Right atrium auricular region (tissue), 2 donors: ENCODE measurements at regions not wholly inside any gene's neighbourhood (a gene's known extent, or its start where the extent isn't known, plus 50 kb on each side); places are given as distances from the start of the nearest gene placed in this dataset.
"Not testable (repeated sequence)": the region's sequence is repeated elsewhere in the genome, so short reads cannot be mapped to it uniquely, and the experiment has no call there.

Source experiments
- DNase-seq: peaks from one replicate; pipeline ENCODE4 v3.0.0-alpha.2; 2019; ENCODE audit warnings: low spot score
- H3K27ac ChIP-seq, 2 donors: fragments of 200-600 bp; sonication (generic); 1 replicate in 1 of 2; 2 replicates in 1 of 2; pipeline ENCODE4 v1.5.1; 2016 to 2019
- H3K27me3 ChIP-seq, 2 donors: fragments of 200-600 bp; sonication (generic); one replicate each; pipeline versions ENCODE4 v1.5.1 to v1.6.0; 2017 to 2019
- H3K36me3 ChIP-seq: fragments of 200-600 bp; sonication (generic); one replicate; pipeline ENCODE4 v1.5.1; 2016
- H3K4me1 ChIP-seq, 2 donors: fragments of 200-600 bp; sonication (generic); one replicate each; pipeline versions ENCODE4 v1.5.1 to v1.6.0; 2017 to 2019
- H3K4me3 ChIP-seq, 2 donors: fragments of 200-600 bp; sonication (generic); 1 replicate in 1 of 2; 2 replicates in 1 of 2; pipeline ENCODE4 v1.5.1; 2017 to 2019; ENCODE audit warnings: mild to moderate bottlenecking in 1 of 2, moderate library complexity in 1 of 2
- H3K9me3 ChIP-seq, 2 donors: fragments of 200-600 bp; sonication (generic); one replicate each; pipeline ENCODE4 v1.5.1; 2019
- TF ChIP-seq, protein P1 (sequence below), 2 donors: fragments of 200-600 bp; sonication (generic); IDR thresholded peaks; one replicate each; pipeline ENCODE4 v1.5.1; 2019; ENCODE audit warnings: antibody characterized with exemption in 2 of 2

GRCh38 chr14:106003351-106003750 lies 477.0 kb downstream of the TMEM121 start:
- H3K27me3 ChIP-seq: no peaks in the 10 kb centered on the region
- no peak overlapping the region for H3K27ac ChIP-seq
- H3K4me1 ChIP-seq: no peaks in the 10 kb centered on the region
- no peak for DNase-seq
- no peaks in the 10 kb centered on the region for H3K36me3 ChIP-seq
- no peak overlapping the region for H3K4me3 ChIP-seq
- no peaks in the 10 kb centered on the region for H3K9me3 ChIP-seq
- TF ChIP-seq, protein P1, sequence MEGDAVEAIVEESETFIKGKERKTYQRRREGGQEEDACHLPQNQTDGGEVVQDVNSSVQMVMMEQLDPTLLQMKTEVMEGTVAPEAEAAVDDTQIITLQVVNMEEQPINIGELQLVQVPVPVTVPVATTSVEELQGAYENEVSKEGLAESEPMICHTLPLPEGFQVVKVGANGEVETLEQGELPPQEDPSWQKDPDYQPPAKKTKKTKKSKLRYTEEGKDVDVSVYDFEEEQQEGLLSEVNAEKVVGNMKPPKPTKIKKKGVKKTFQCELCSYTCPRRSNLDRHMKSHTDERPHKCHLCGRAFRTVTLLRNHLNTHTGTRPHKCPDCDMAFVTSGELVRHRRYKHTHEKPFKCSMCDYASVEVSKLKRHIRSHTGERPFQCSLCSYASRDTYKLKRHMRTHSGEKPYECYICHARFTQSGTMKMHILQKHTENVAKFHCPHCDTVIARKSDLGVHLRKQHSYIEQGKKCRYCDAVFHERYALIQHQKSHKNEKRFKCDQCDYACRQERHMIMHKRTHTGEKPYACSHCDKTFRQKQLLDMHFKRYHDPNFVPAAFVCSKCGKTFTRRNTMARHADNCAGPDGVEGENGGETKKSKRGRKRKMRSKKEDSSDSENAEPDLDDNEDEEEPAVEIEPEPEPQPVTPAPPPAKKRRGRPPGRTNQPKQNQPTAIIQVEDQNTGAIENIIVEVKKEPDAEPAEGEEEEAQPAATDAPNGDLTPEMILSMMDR (IDR thresholded peaks at IDR 0.05): no peak

GRCh38 chr14:106004937-106005795 lies 478.8 kb downstream of the TMEM121 start:
- not testable (repeated sequence) for H3K27ac ChIP-seq, H3K27me3 ChIP-seq, H3K4me1 ChIP-seq, H3K36me3 ChIP-seq, H3K9me3 ChIP-seq, DNase-seq, H3K4me3 ChIP-seq

GRCh38 chr14:106006043-106006442 lies 479.7 kb downstream of the TMEM121 start:
- not testable (repeated sequence) for H3K4me1 ChIP-seq, DNase-seq, H3K36me3 ChIP-seq, H3K4me3 ChIP-seq, H3K9me3 ChIP-seq, H3K27me3 ChIP-seq, H3K27ac ChIP-seq
- TF ChIP-seq, protein P1 (IDR thresholded peaks at IDR 0.05): peak in 1 of 2 donors; percentile 59

DNA sequence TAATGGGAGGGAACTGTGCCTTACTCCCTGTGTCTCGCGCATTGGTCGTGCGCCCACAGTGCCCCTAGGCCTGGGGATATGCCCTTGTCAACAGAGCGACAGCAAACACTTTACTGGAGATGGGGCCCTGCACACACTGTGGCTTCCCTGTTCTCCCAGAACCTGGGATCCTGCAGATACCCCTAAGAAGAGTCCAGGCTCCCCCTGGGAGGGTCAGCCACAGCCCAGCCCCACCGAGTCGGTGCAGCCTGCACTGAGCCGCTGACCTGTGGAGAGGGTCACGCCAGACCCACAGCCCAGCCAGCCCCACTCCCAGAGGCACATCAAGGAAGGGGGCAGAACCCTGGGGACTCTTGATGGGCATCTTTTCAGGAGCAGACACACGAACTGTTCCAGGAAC lies 480.3 kb downstream of the TMEM121 start:
- not testable (repeated sequence) for H3K4me3 ChIP-seq, H3K27me3 ChIP-seq, DNase-seq, H3K36me3 ChIP-seq, H3K27ac ChIP-seq, H3K9me3 ChIP-seq, H3K4me1 ChIP-seq

DNA sequence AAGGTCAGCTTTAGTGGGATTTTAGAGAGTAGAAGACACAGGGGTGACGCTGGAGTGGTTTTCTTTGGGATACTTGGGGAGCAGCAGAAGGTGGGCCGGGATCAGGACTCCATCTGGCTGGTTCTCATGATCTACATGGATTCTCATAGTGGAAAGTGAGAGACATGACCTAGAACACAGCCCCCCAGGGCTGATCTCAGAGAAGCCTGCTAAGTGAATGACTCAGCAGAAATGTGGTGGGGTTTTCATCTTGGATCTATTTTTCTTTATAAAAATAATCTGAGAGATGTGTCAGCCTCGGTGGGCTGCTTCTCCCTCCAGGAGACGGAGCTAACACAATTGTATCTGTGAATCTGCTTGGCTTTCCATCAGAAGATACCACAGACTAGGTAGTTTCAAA lies 484.4 kb downstream of the TMEM121 start:
- Histone ChIP-seq H3K27ac (no peak overlapping the region), H3K4me1 (no peaks in the 10 kb centered on the region), H3K4me3 (no peak overlapping the region), H3K9me3 (no peaks in the 10 kb centered on the region), H3K27me3 (no peaks in the 10 kb centered on the region), H3K36me3 (no peaks in the 10 kb centered on the region)
- DNase-seq: no peak
- TF ChIP-seq, protein P1 (IDR thresholded peaks at IDR 0.05): no peak

DNA sequence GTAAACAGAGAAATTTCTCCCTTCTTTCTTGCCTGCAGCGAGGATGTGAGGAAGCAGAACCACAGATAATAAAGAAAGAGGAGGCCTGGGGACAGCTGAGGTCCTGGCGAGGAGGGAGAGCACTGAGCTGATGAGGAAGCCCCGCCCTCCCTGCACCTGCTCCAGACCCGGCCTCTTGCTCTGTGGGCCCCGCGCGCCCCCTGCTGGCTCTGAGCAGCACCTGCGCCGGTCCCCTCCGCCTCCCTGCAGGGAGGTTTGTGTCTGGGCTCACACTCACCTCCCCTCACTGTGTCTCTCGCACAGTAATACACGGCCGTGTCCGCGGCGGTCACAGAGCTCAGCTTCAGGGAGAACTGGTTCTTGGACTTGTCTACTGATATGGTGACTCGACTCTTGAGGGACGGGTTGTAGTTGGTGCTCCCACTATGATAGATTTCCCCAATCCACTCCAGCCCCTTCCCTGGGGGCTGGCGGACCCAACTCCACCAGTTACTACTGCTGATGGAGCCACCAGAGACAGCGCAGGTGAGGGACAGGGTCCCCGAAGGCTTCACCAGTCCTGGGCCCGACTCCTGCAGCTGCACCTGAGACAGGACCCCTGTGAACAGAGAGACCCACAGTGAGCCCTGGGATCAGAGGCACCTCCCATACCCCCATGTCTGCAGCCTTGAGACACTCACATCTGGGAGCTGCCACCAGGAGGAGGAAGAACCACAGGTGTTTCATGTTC lies 485.4 kb downstream of the TMEM121 start:
- H3K4me3 ChIP-seq, H3K4me1 ChIP-seq, H3K27ac ChIP-seq, H3K9me3 ChIP-seq, DNase-seq, H3K27me3 ChIP-seq, H3K36me3 ChIP-seq: not testable (repeated sequence)
- TF ChIP-seq, protein P1 (IDR thresholded peaks at IDR 0.05): peak in 1 of 2 donors; percentile 52

GRCh38 chr14:106012361-106012725 lies 486.0 kb downstream of the TMEM121 start:
- not testable (repeated sequence) for H3K4me3 ChIP-seq, H3K27me3 ChIP-seq, DNase-seq, H3K9me3 ChIP-seq, H3K4me1 ChIP-seq, H3K27ac ChIP-seq, H3K36me3 ChIP-seq
